ENCODE measurements at regions not wholly inside any gene's neighbourhood (a gene's known extent, or its start where the extent isn't known, plus 50 kb on each side); places are given as distances from the start of the nearest gene placed in this dataset.

DNA sequence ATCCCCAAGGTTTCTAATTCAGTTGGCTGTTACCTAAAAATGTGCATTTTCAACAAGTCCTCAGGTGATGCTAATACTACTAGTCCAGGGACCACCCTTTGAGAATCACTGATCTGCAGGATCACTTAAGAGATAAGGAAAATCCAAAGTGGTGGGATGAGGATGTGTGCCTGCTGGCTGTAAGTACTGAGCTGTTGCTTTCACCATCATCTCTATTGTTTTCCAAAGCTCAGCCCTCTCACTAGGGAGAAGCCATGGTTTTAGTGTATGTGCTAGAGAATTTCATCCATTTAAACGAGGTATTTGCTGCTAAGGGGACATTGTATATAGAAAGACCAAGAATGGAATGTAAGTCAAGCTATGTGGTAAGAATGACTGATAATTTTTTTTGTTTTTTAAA is 202.3 kb downstream of the KIF21A start:
- TF ChIP-seq, protein P1, sequence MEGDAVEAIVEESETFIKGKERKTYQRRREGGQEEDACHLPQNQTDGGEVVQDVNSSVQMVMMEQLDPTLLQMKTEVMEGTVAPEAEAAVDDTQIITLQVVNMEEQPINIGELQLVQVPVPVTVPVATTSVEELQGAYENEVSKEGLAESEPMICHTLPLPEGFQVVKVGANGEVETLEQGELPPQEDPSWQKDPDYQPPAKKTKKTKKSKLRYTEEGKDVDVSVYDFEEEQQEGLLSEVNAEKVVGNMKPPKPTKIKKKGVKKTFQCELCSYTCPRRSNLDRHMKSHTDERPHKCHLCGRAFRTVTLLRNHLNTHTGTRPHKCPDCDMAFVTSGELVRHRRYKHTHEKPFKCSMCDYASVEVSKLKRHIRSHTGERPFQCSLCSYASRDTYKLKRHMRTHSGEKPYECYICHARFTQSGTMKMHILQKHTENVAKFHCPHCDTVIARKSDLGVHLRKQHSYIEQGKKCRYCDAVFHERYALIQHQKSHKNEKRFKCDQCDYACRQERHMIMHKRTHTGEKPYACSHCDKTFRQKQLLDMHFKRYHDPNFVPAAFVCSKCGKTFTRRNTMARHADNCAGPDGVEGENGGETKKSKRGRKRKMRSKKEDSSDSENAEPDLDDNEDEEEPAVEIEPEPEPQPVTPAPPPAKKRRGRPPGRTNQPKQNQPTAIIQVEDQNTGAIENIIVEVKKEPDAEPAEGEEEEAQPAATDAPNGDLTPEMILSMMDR (IDR thresholded peaks at IDR 0.05; ENCODE audit: insufficient read depth, low read depth, low read length, missing control alignments), result no peak
- no peak for DNase-seq (ENCODE audit: low read depth)
- no peak overlapping the region for H3K4me3 ChIP-seq (ENCODE audit: low read depth, low read length)

DNA sequence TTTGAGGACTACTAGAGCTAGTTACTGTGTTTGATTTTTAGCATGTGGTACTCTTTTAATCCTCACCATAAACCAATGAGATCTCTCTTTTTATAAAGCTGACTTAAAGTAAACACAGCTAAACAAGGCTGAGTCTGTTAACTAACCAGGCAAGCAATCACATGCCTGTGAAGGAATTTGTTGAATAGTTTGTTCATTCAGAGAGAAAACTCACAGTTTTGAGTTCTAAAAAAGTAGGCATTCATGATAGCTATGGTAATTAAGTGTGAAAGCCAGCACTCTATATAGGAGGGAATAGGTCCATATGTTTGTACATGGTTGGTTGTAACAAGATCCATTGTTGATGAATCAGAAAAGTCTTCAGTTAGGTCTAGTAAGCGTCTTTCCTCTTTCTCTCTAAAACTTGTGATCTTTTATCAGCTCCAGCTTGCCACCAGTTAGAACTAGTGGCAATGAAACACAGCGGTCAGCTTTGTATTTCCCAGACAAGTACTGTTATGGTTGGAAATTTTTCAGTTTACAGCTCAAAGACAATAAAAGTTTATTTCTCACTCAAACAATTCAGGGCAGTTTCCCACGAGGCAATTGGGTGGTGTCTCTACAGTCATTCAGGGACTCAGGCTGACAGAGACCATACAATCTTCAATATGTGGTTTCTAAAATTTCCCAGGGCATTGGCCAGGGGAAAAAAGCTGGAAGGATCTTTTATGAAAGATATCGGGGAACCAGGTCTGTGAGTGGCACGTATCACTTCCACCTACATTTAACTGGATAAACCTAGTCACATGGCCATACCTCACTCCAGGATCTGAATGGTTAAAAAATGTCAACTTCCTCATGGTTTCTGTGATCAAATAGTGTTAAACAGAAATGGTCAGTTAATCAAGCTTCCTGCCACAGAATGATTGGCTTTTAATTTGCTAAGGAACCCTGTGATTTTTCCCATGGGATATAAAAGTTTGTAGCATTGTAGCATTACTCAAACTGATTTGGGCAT is 203.1 kb downstream of the KIF21A start:
- TF ChIP-seq, protein P1 (IDR thresholded peaks at IDR 0.05; ENCODE audit: insufficient read depth, low read depth, low read length, missing control alignments), result no peak
- no peak for DNase-seq (ENCODE audit: low read depth)
- H3K4me3 ChIP-seq (ENCODE audit: low read depth, low read length), result no peak overlapping the region

DNA sequence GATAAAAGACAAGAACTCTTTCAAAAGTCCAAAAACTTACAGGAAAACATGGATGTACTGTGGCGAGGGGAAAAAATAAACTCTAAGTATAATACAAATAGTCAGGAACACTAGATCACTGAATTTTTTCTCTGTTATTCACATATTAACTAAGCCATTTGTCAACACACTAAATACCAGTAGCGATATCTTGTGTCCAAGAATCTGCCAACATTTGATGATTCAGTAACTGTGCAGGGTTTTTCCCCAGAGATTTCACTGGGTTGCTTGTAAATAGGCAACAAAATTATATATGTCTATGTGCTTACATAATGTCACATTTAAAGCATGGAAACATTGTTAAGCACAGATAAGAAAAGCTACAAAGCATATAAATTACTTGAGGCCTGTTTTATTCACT is 205.9 kb downstream of the KIF21A start:
- no peak overlapping the region for H3K4me3 ChIP-seq (ENCODE audit: low read depth, low read length)
- TF ChIP-seq, protein P1 (IDR thresholded peaks at IDR 0.05; ENCODE audit: insufficient read depth, low read depth, low read length, missing control alignments), result no peak
- DNase-seq (ENCODE audit: low read depth), result no peak

DNA sequence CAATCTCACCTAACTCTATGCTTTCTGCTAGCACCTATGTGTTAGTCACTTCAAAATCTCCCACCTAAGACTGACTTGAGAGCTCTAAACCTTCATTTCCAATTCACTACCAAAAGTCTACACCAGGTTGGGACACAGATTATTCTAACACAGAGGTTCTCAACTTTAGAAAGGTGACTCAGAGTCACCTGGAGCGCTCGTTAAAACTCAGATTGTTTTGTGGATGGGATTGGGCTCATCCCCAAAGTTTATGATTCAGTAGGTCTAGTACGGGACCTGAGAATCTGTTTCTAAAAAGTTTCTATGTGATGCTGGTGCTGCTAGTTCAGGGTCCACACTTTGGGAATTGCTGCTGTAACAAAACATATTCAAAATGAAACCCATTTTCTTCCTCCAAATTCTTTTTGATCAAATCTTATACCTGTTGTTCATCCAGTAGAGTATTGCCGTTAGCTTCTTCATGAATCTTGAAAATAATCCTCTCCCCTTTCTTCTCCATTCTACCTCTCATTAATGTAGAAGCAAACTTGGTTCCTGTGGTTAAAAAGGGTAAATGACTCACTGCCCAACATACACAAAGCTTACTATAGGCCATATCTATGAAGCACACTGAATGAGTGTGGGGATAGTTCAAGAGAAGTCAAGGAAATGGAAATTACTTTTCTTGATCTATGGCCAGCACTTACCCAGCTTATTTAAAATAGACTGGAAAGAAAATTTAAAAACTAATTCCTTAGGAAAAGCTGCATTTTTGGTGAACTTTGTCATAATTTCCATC is 206.7 kb downstream of the KIF21A start:
- H3K4me3 ChIP-seq (ENCODE audit: low read depth, low read length), result no peak overlapping the region
- TF ChIP-seq, protein P1 (IDR thresholded peaks at IDR 0.05; ENCODE audit: insufficient read depth, low read depth, low read length, missing control alignments), result no peak
- DNase-seq (ENCODE audit: low read depth), result no peak

DNA sequence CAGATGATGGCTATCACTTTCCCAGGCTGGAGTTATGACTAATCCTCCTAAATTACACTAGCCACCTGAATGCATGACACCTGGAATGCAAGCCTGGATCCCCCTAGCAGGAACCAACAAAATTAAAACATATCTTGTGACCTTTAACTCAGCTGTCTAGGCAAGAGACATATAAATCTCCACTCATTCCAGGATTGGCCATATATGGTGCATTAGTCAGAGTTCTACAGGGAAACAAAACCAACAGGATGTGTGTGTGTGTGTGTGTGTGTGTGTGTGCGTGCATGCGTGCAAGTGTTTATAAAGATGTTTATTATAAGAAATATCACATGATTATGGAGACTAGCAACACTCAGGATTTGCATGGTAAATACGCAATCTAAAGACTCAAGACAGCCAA is 212.8 kb downstream of the KIF21A start:
- no peak overlapping the region for H3K4me3 ChIP-seq (ENCODE audit: low read depth, low read length)
- TF ChIP-seq, protein P1 (IDR thresholded peaks at IDR 0.05; ENCODE audit: insufficient read depth, low read depth, low read length, missing control alignments), result no peak
- DNase-seq (ENCODE audit: low read depth), result peak; percentile 3

DNA sequence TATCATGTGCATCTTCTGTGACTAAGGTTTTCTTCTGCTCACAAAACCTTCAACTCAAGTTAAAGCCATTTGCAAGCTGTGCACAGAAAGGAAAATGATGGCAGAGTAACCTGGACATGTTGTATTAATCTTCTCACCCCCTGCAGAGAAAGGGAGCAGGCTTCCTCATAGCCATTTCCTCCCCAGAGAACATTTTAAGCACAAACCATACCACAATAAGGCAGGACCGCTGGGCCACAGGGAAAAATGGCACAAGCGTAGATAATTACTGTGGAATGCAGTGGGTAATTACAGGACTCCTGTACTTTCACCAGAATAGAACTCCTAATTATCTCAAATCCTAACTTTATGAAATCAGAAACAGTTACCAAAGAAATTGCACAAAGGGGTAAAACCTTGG is 215.7 kb downstream of the KIF21A start:
- TF ChIP-seq, protein P1 (IDR thresholded peaks at IDR 0.05; ENCODE audit: insufficient read depth, low read depth, low read length, missing control alignments), result no peak
- DNase-seq (ENCODE audit: low read depth), result no peak
- no peak overlapping the region for H3K4me3 ChIP-seq (ENCODE audit: low read depth, low read length)

Data from GM12865 (cell line).